ENCODE measurements at regions not wholly inside any gene's neighbourhood (a gene's known extent, or its start where the extent isn't known, plus 50 kb on each side); places are given as distances from the start of the nearest gene placed in this dataset.

- CTCF ChIA-PET: interaction anchor here (0.6 to 1.4 kb wide), 3 partner anchors 9 to 72 kb away, joined by 3 to 4 read pairs (median 3); no protein-coding TSS in a partner anchor
- POLR2A ChIA-PET: no interaction called here
- FAIRE-seq (no peak), ATAC-seq (peak; percentile 82), DNase-seq (ENCODE audit: low read depth, low spot score) (no peak)
- 5% methylated on average over 1 of the region's 1 CpG for WGBS (ENCODE audit: insufficient coverage, insufficient replicate concordance, low lambda C conversion rate, missing lambda C conversion rate)
- RAD21 ChIA-PET (ENCODE audit: unreplicated experiment): no interaction called here
- Histone ChIP-seq H3K4me1 (ENCODE audit: control insufficient read depth, insufficient read depth, low read length) (peaks cover 23% of the 10 kb centered on the region), H3K4me3 (no peak overlapping the region), H3K4me2 (ENCODE audit: control insufficient read depth, insufficient read depth) (no peak overlapping the region), H3K36me3 (ENCODE audit: control insufficient read depth in 2 of 2, insufficient read depth in 2 of 2, low read length in 1 of 2) (no peaks in the 10 kb centered on the region), H2AFZ (ENCODE audit: control insufficient read depth, low read depth, low read length) (no peak overlapping the region), H4K20me1 (ENCODE audit: control insufficient read depth, insufficient read depth) (no peaks in the 10 kb centered on the region), H3K9me3 (replicated peaks; ENCODE audit: control insufficient read depth, insufficient read depth, low read length) (no peaks in the 10 kb centered on the region), H3K79me2 (ENCODE audit: control insufficient read depth, insufficient read depth, low read length) (no peaks in the 10 kb centered on the region), H3K27me3 (replicated peaks in 1 of 2; ENCODE audit: control insufficient read depth in 2 of 2, insufficient read depth in 2 of 2, low read length in 1 of 2) (no peaks in the 10 kb centered on the region), H3K27ac (ENCODE audit: control insufficient read depth, insufficient read depth) (no peak overlapping the region), H3K9ac (ENCODE audit: control insufficient read depth, insufficient read depth, low read length) (no peak overlapping the region)
- in situ Hi-C loops (cut with MboI): no loop called here
- no TSS peak for BruUV-seq (replicated peaks)
- intact Hi-C loops (cut with micrococcal nuclease; ENCODE audit: unreplicated experiment): no loop called here
- SMC1A ChIA-PET (ENCODE audit: uncharacterized antibody, unreplicated experiment): interaction anchor here (0.5 to 2.2 kb wide), 4 partner anchors 10 to 450 kb away, joined by 3 to 9 read pairs (median 4); no protein-coding TSS in a partner anchor
- TF ChIP-seq TCF7 (IDR thresholded peaks at IDR 0.05; ENCODE audit: borderline replicate concordance) (no peak), ETV6 (conservative IDR thresholded peaks at IDR 0.05 in 1 of 2, IDR thresholded peaks at IDR 0.05 in 1 of 2; ENCODE audit: borderline replicate concordance in 1 of 2, low read depth in 1 of 2) (no peak), SRF (IDR thresholded peaks at IDR 0.05; ENCODE audit: low read depth in 2 of 2, low read length in 2 of 2) (no peak), MYC (IDR thresholded peaks at IDR 0.05; ENCODE audit: insufficient read depth, insufficient read length, insufficient replicate concordance, low read length, severe bottlenecking) (no peak), HCFC1 (IDR thresholded peaks at IDR 0.05; ENCODE audit: low read length) (no peak), NR2C1 (IDR thresholded peaks at IDR 0.05) (no peak), BACH1 (IDR thresholded peaks at IDR 0.05; ENCODE audit: borderline replicate concordance) (no peak), MAX (IDR thresholded peaks at IDR 0.05; ENCODE audit: low read depth, low read length) (no peak), CHD2 (IDR thresholded peaks at IDR 0.05; ENCODE audit: borderline replicate concordance, low read depth, low read length) (no peak), ZNF384 (IDR thresholded peaks at IDR 0.05; ENCODE audit: borderline replicate concordance, low read depth, low read length) (no peak), PRDM15 (CRISPR knock-in tag; IDR thresholded peaks at IDR 0.05) (no peak), SIN3A (IDR thresholded peaks at IDR 0.05; ENCODE audit: low read depth, low read length) (no peak), IRF4 (IDR thresholded peaks at IDR 0.05; ENCODE audit: low read depth, low read length) (peak; percentile 26; the same call in 1 of the 2 replicates), RAD21 (IDR thresholded peaks at IDR 0.05; ENCODE audit: insufficient read depth, low read depth, low read length) (no peak), CTCF (IDR thresholded peaks at IDR 0.05 in 2 of 3, conservative IDR thresholded peaks at IDR 0.05 in 1 of 3; ENCODE audit: control insufficient read depth in 2 of 3, extremely low read depth in 1 of 3, insufficient read depth in 1 of 3, low read depth in 3 of 3, low read length in 3 of 3) (no peak), FOXM1 (IDR thresholded peaks at IDR 0.05; ENCODE audit: low read depth, low read length) (peak; percentile 30; the same call in 1 of the 2 replicates), TAF1 (IDR thresholded peaks at IDR 0.05; ENCODE audit: borderline replicate concordance, low read depth, low read length) (no peak), PBX3 (IDR thresholded peaks at IDR 0.05; ENCODE audit: insufficient replicate concordance, low read depth, low read length) (no peak)
Observed at GRCh38 chr7:17071866-17072265, 190.1 kb upstream of the AGR3 start.
